ENCODE measurements at regions not wholly inside any gene's neighbourhood (a gene's known extent, or its start where the extent isn't known, plus 50 kb on each side); places are given as distances from the start of the nearest gene placed in this dataset.
A peak's percentile ranks its signal among the peaks of the same experiment; 100 is the strongest.

GRCh38 chr12:74412606-74413230 lies 124.9 kb upstream of the ATXN7L3B start:
- H3K27me3 ChIP-seq (ENCODE audit: control insufficient read depth, insufficient read depth, low read length), result no peaks in the 10 kb centered on the region
- H3K4me1 ChIP-seq (ENCODE audit: control insufficient read depth, insufficient read depth, low read length), result no peaks in the 10 kb centered on the region
- H3K9me3 ChIP-seq (ENCODE audit: control insufficient read depth, insufficient read depth, low read length), result no peaks in the 10 kb centered on the region
- WGBS (ENCODE audit: insufficient coverage, insufficient read length), result no CpG with 5 or more reads among the region's 2 CpGs
- no peak for DNase-seq (ENCODE audit: low read depth, low spot score)
- no peak overlapping the region for H3K4me3 ChIP-seq (ENCODE audit: low read length)
- no peak overlapping the region for H3K27ac ChIP-seq (ENCODE audit: low read length)
- H3K36me3 ChIP-seq (ENCODE audit: control insufficient read depth, insufficient read depth, low read length), result no peaks in the 10 kb centered on the region

- Histone ChIP-seq H3K9me3 (ENCODE audit: control insufficient read depth, insufficient read depth, low read length) (no peaks in the 10 kb centered on the region), H3K27me3 (ENCODE audit: control insufficient read depth, insufficient read depth, low read length) (no peaks in the 10 kb centered on the region), H3K4me3 (ENCODE audit: low read length) (no peak overlapping the region), H3K27ac (ENCODE audit: low read length) (no peak overlapping the region), H3K36me3 (ENCODE audit: control insufficient read depth, insufficient read depth, low read length) (no peaks in the 10 kb centered on the region), H3K4me1 (ENCODE audit: control insufficient read depth, insufficient read depth, low read length) (no peaks in the 10 kb centered on the region)
- peak; percentile 7 for DNase-seq (ENCODE audit: low read depth, low spot score)
These were observed 122.0 kb upstream of the ATXN7L3B start for GRCh38 chr12:74415633-74416032.

- H3K4me3 ChIP-seq (ENCODE audit: low read length), result no peak overlapping the region
- no peaks in the 10 kb centered on the region for H3K27me3 ChIP-seq (ENCODE audit: control insufficient read depth, insufficient read depth, low read length)
- H3K36me3 ChIP-seq (ENCODE audit: control insufficient read depth, insufficient read depth, low read length), result no peaks in the 10 kb centered on the region
- DNase-seq (ENCODE audit: low read depth, low spot score), result no peak
- H3K27ac ChIP-seq (ENCODE audit: low read length), result no peak overlapping the region
- no peaks in the 10 kb centered on the region for H3K4me1 ChIP-seq (ENCODE audit: control insufficient read depth, insufficient read depth, low read length)
- no CpG with 5 or more reads among the region's 1 CpG for WGBS (ENCODE audit: insufficient coverage, insufficient read length)
- H3K9me3 ChIP-seq (ENCODE audit: control insufficient read depth, insufficient read depth, low read length), result no peaks in the 10 kb centered on the region
These were observed 119.1 kb upstream of the ATXN7L3B start for GRCh38 chr12:74418573-74418972.

- WGBS (ENCODE audit: insufficient coverage, insufficient read length), result no CpG with 5 or more reads among the region's 1 CpG
- H3K27ac ChIP-seq (ENCODE audit: low read length), result no peak overlapping the region
- no peak for DNase-seq (ENCODE audit: low read depth, low spot score)
These were observed 112.9 kb upstream of the ATXN7L3B start for GRCh38 chr12:74424778-74425177.

GRCh38 chr12:74426091-74426490 lies 111.5 kb upstream of the ATXN7L3B start:
- no peaks in the 10 kb centered on the region for H3K27me3 ChIP-seq (ENCODE audit: control insufficient read depth, insufficient read depth, low read length)

More at GRCh38 chr12:74424778-74425177, 112.9 kb upstream of the ATXN7L3B start:
- H3K36me3 ChIP-seq (ENCODE audit: control insufficient read depth, insufficient read depth, low read length), result no peaks in the 10 kb centered on the region
- no peaks in the 10 kb centered on the region for H3K27me3 ChIP-seq (ENCODE audit: control insufficient read depth, insufficient read depth, low read length)
- H3K4me1 ChIP-seq (ENCODE audit: control insufficient read depth, insufficient read depth, low read length), result no peaks in the 10 kb centered on the region
- no peaks in the 10 kb centered on the region for H3K9me3 ChIP-seq (ENCODE audit: control insufficient read depth, insufficient read depth, low read length)
- H3K4me3 ChIP-seq (ENCODE audit: low read length), result no peak overlapping the region

GRCh38 chr12:74429535-74429934 lies 108.1 kb upstream of the ATXN7L3B start:
- Histone ChIP-seq H3K4me1 (ENCODE audit: control insufficient read depth, insufficient read depth, low read length) (no peaks in the 10 kb centered on the region), H3K27me3 (ENCODE audit: control insufficient read depth, insufficient read depth, low read length) (no peaks in the 10 kb centered on the region), H3K27ac (ENCODE audit: low read length) (no peak overlapping the region), H3K9me3 (ENCODE audit: control insufficient read depth, insufficient read depth, low read length) (no peaks in the 10 kb centered on the region), H3K36me3 (ENCODE audit: control insufficient read depth, insufficient read depth, low read length) (no peaks in the 10 kb centered on the region), H3K4me3 (ENCODE audit: low read length) (no peak overlapping the region)
- no peak for DNase-seq (ENCODE audit: low read depth, low spot score)

More at GRCh38 chr12:74426091-74426490, 111.5 kb upstream of the ATXN7L3B start:
- no peak overlapping the region for H3K27ac ChIP-seq (ENCODE audit: low read length)
- H3K36me3 ChIP-seq (ENCODE audit: control insufficient read depth, insufficient read depth, low read length), result no peaks in the 10 kb centered on the region
- H3K9me3 ChIP-seq (ENCODE audit: control insufficient read depth, insufficient read depth, low read length), result no peaks in the 10 kb centered on the region
- H3K4me3 ChIP-seq (ENCODE audit: low read length), result no peak overlapping the region
- no peak for DNase-seq (ENCODE audit: low read depth, low spot score)
- no peaks in the 10 kb centered on the region for H3K4me1 ChIP-seq (ENCODE audit: control insufficient read depth, insufficient read depth, low read length)

GRCh38 chr12:74431801-74432200 lies 105.8 kb upstream of the ATXN7L3B start:
- H3K27ac ChIP-seq (ENCODE audit: low read length), result no peak overlapping the region
- DNase-seq (ENCODE audit: low read depth, low spot score), result no peak
- no CpG with 5 or more reads among the region's 1 CpG for WGBS (ENCODE audit: insufficient coverage, insufficient read length)
- no peak overlapping the region for H3K4me3 ChIP-seq (ENCODE audit: low read length)
- no peaks in the 10 kb centered on the region for H3K27me3 ChIP-seq (ENCODE audit: control insufficient read depth, insufficient read depth, low read length)
- no peaks in the 10 kb centered on the region for H3K9me3 ChIP-seq (ENCODE audit: control insufficient read depth, insufficient read depth, low read length)
- H3K4me1 ChIP-seq (ENCODE audit: control insufficient read depth, insufficient read depth, low read length), result 0 out of 2 replicates have a peak, but pooled peaks cover 1% of the 10 kb centered on the region
- no peaks in the 10 kb centered on the region for H3K36me3 ChIP-seq (ENCODE audit: control insufficient read depth, insufficient read depth, low read length)

GRCh38 chr12:74440469-74440868 lies 97.2 kb upstream of the ATXN7L3B start:
- Histone ChIP-seq H3K27ac (ENCODE audit: low read length) (no peak overlapping the region), H3K9me3 (ENCODE audit: control insufficient read depth, insufficient read depth, low read length) (no peaks in the 10 kb centered on the region), H3K4me3 (ENCODE audit: low read length) (no peak overlapping the region), H3K4me1 (ENCODE audit: control insufficient read depth, insufficient read depth, low read length) (no peaks in the 10 kb centered on the region), H3K27me3 (ENCODE audit: control insufficient read depth, insufficient read depth, low read length) (no peaks in the 10 kb centered on the region), H3K36me3 (ENCODE audit: control insufficient read depth, insufficient read depth, low read length) (no peaks in the 10 kb centered on the region)
- DNase-seq (ENCODE audit: low read depth, low spot score), result no peak

GRCh38 chr12:74441872-74442271 lies 95.8 kb upstream of the ATXN7L3B start:
- H3K9me3 ChIP-seq (ENCODE audit: control insufficient read depth, insufficient read depth, low read length), result no peaks in the 10 kb centered on the region
- no peak overlapping the region for H3K27ac ChIP-seq (ENCODE audit: low read length)
- no CpG with 5 or more reads among the region's 4 CpGs for WGBS (ENCODE audit: insufficient coverage, insufficient read length)
- H3K4me3 ChIP-seq (ENCODE audit: low read length), result no peak overlapping the region
- peak; percentile 11 for DNase-seq (ENCODE audit: low read depth, low spot score)
- no peaks in the 10 kb centered on the region for H3K4me1 ChIP-seq (ENCODE audit: control insufficient read depth, insufficient read depth, low read length)
- H3K27me3 ChIP-seq (ENCODE audit: control insufficient read depth, insufficient read depth, low read length), result no peaks in the 10 kb centered on the region
- no peaks in the 10 kb centered on the region for H3K36me3 ChIP-seq (ENCODE audit: control insufficient read depth, insufficient read depth, low read length)

- Histone ChIP-seq H3K9me3 (ENCODE audit: control insufficient read depth, insufficient read depth, low read length) (no peaks in the 10 kb centered on the region), H3K4me3 (ENCODE audit: low read length) (no peak overlapping the region), H3K4me1 (ENCODE audit: control insufficient read depth, insufficient read depth, low read length) (no peaks in the 10 kb centered on the region), H3K27me3 (ENCODE audit: control insufficient read depth, insufficient read depth, low read length) (no peaks in the 10 kb centered on the region), H3K27ac (ENCODE audit: low read length) (no peak overlapping the region), H3K36me3 (ENCODE audit: control insufficient read depth, insufficient read depth, low read length) (no peaks in the 10 kb centered on the region)
- no peak for DNase-seq (ENCODE audit: low read depth, low spot score)
- no CpG with 5 or more reads among the region's 2 CpGs for WGBS (ENCODE audit: insufficient coverage, insufficient read length)
These were observed 91.2 kb upstream of the ATXN7L3B start for GRCh38 chr12:74446466-74446865.

GRCh38 chr12:74449872-74450271 lies 87.8 kb upstream of the ATXN7L3B start:
- no peaks in the 10 kb centered on the region for H3K36me3 ChIP-seq (ENCODE audit: control insufficient read depth, insufficient read depth, low read length)
- WGBS (ENCODE audit: insufficient coverage, insufficient read length), result no CpG with 5 or more reads among the region's 2 CpGs
- H3K4me1 ChIP-seq (ENCODE audit: control insufficient read depth, insufficient read depth, low read length), result no peaks in the 10 kb centered on the region
- no peaks in the 10 kb centered on the region for H3K9me3 ChIP-seq (ENCODE audit: control insufficient read depth, insufficient read depth, low read length)
- DNase-seq (ENCODE audit: low read depth, low spot score), result no peak
- no peak overlapping the region for H3K4me3 ChIP-seq (ENCODE audit: low read length)
- H3K27me3 ChIP-seq (ENCODE audit: control insufficient read depth, insufficient read depth, low read length), result no peaks in the 10 kb centered on the region
- no peak overlapping the region for H3K27ac ChIP-seq (ENCODE audit: low read length)

Measured in iPS DF 6.9 (cell line).